ENCODE measurements at regions not wholly inside any gene's neighbourhood (a gene's known extent, or its start where the extent isn't known, plus 50 kb on each side); places are given as distances from the start of the nearest gene placed in this dataset.

- Histone ChIP-seq H3K36me3 (ENCODE audit: control insufficient read depth in 1 of 2, insufficient read depth in 2 of 2, low read length in 2 of 2) (no peaks in the 10 kb centered on the region), H3K4me2 (ENCODE audit: low read length) (no peak overlapping the region), H3K79me2 (ENCODE audit: insufficient read depth, low read length) (no peaks in the 10 kb centered on the region), H3K4me3 (replicated peaks in 1 of 2; ENCODE audit: low read depth in 1 of 2, low read length in 2 of 2) (no peak overlapping the region), H2AFZ (ENCODE audit: low read depth, low read length, poor library complexity, severe bottlenecking) (no peak overlapping the region), H3K27me3 (ENCODE audit: insufficient read depth, low read length) (no peaks in the 10 kb centered on the region), H3K27ac (ENCODE audit: low read depth, low read length) (no peak overlapping the region), H4K20me1 (ENCODE audit: insufficient read depth) (no peaks in the 10 kb centered on the region), H3K9ac (ENCODE audit: low read length) (no peak overlapping the region), H3K9me3 (ENCODE audit: control insufficient read depth in 1 of 2, insufficient read depth in 1 of 2, low read depth in 1 of 2, low read length in 2 of 2) (no peaks in the 10 kb centered on the region), H3K4me1 (ENCODE audit: control insufficient read depth in 1 of 2, insufficient read depth in 2 of 2, low read length in 2 of 2) (no peaks in the 10 kb centered on the region), H3K9me2 (ENCODE audit: insufficient read depth) (no peaks in the 10 kb centered on the region)
- CTCF ChIA-PET: no interaction called here
- TF ChIP-seq SRF (IDR thresholded peaks at IDR 0.05; ENCODE audit: low read depth) (no peak), ZFX (IDR thresholded peaks at IDR 0.05) (no peak), FOSL1 (IDR thresholded peaks at IDR 0.05; ENCODE audit: low read depth) (no peak), EZH2phosphoT487 (IDR thresholded peaks at IDR 0.05; ENCODE audit: borderline replicate concordance) (no peak), POLR2AphosphoS5 (IDR thresholded peaks at IDR 0.05; ENCODE audit: low read depth, low read length) (no peak), SP1 (IDR thresholded peaks at IDR 0.05; ENCODE audit: low read depth) (no peak), ZNF274 (IDR thresholded peaks at IDR 0.05; ENCODE audit: low read depth, low read length) (no peak), MAX (IDR thresholded peaks at IDR 0.05) (no peak), EZH2 (IDR thresholded peaks at IDR 0.05) (no peak), SIN3A (IDR thresholded peaks at IDR 0.05; ENCODE audit: low read depth) (no peak), ZBTB33 (IDR thresholded peaks at IDR 0.05; ENCODE audit: extremely low read depth, insufficient replicate concordance, low read length) (no peak), POLR2A (IDR thresholded peaks at IDR 0.05; ENCODE audit: borderline replicate concordance, extremely low read depth, insufficient read depth, insufficient read length) (no peak), YY1 (IDR thresholded peaks at IDR 0.05; ENCODE audit: extremely low read depth, insufficient replicate concordance, low read depth, low read length) (no peak), CTCF (IDR thresholded peaks at IDR 0.05 in 2 of 3, conservative IDR thresholded peaks at IDR 0.05 in 1 of 3; ENCODE audit: borderline replicate concordance in 1 of 3, insufficient read depth in 1 of 3, low read depth in 2 of 3, low read length in 2 of 3) (no peak)
- TF ChIP-seq, protein P1, sequence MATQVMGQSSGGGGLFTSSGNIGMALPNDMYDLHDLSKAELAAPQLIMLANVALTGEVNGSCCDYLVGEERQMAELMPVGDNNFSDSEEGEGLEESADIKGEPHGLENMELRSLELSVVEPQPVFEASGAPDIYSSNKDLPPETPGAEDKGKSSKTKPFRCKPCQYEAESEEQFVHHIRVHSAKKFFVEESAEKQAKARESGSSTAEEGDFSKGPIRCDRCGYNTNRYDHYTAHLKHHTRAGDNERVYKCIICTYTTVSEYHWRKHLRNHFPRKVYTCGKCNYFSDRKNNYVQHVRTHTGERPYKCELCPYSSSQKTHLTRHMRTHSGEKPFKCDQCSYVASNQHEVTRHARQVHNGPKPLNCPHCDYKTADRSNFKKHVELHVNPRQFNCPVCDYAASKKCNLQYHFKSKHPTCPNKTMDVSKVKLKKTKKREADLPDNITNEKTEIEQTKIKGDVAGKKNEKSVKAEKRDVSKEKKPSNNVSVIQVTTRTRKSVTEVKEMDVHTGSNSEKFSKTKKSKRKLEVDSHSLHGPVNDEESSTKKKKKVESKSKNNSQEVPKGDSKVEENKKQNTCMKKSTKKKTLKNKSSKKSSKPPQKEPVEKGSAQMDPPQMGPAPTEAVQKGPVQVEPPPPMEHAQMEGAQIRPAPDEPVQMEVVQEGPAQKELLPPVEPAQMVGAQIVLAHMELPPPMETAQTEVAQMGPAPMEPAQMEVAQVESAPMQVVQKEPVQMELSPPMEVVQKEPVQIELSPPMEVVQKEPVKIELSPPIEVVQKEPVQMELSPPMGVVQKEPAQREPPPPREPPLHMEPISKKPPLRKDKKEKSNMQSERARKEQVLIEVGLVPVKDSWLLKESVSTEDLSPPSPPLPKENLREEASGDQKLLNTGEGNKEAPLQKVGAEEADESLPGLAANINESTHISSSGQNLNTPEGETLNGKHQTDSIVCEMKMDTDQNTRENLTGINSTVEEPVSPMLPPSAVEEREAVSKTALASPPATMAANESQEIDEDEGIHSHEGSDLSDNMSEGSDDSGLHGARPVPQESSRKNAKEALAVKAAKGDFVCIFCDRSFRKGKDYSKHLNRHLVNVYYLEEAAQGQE (IDR thresholded peaks at IDR 0.05; ENCODE audit: low read depth): no peak
- no peak for DNase-seq (ENCODE audit: low read depth, low spot score)
- RAD21 ChIA-PET (ENCODE audit: low non-redundant PET in 1 of 2, low total read pairs in 2 of 2, uncharacterized antibody in 2 of 2, unreplicated experiment in 2 of 2): no interaction called here
- ATAC-seq: no peak
- no TSS peak for BruUV-seq (replicated peaks)
- POLR2A ChIA-PET: no interaction called here
- intact Hi-C loops (cut with micrococcal nuclease): no loop called here
Observed at GRCh38 chr13:103953859-103954258, 887.6 kb upstream of the SLC10A2 start.

All from HCT116 (cell line).